WTC11 (cell line): ENCODE measurements at regions not wholly inside any gene's neighbourhood (a gene's known extent, or its start where the extent isn't known, plus 50 kb on each side); places are given as distances from the start of the nearest gene placed in this dataset.

Experiments
- ATAC-seq: fragments of 200-7000 bp; cut with Tn5 transposase; 2 replicates; pipeline ENCODE4 v1.10.0; 2021; ENCODE audit warnings: mild to moderate bottlenecking, moderate library complexity
- CTCF ChIA-PET: fragments of 300-600 bp; sonication (Branson Sonifier 250); formaldehyde crosslinking; loops from one replicate; lab custom pipeline; 2021; ENCODE audit warnings: antibody characterized with exemption; lab: Charles Lee
- POLR2A ChIA-PET: fragments of 350-600 bp; sonication (Branson Sonifier 250); formaldehyde crosslinking; loops from one replicate; lab custom pipeline; 2021; ENCODE audit warnings: antibody characterized with exemption; lab: Charles Lee
- DNase-seq: peaks from one replicate; pipeline ENCODE4 v3.0.0; 2021; ENCODE audit warnings: low spot score
- H3K27ac Mint-ChIP-seq: 2 replicates; pipeline ENCODE4 v1.8.0; 2021; ENCODE audit warnings: mixed read lengths
- H3K27me3 Mint-ChIP-seq: 2 replicates; pipeline ENCODE4 v1.8.0; 2021; ENCODE audit warnings: low read depth, mild to moderate bottlenecking, moderate library complexity, mixed read lengths
- H3K36me3 Mint-ChIP-seq: 2 replicates; pipeline ENCODE4 v1.8.0; 2021; ENCODE audit warnings: mixed read lengths
- H3K4me1 Mint-ChIP-seq: 2 replicates; pipeline ENCODE4 v1.8.0; 2022; ENCODE audit warnings: mixed read lengths
- H3K4me3 Mint-ChIP-seq: 2 replicates; pipeline ENCODE4 v1.8.0; 2021; ENCODE audit warnings: mild to moderate bottlenecking, moderate library complexity, mixed read lengths
- H3K9me3 Mint-ChIP-seq: 2 replicates; pipeline ENCODE4 v1.8.0; 2021; ENCODE audit warnings: mixed read lengths
- ARID4B ChIP-seq: sonication (generic); formaldehyde crosslinking; IDR thresholded peaks from 2 replicates; pipeline ENCODE4 v1.8.0; 2023; ENCODE audit warnings: missing genetic modification reagents, mild to moderate bottlenecking, borderline replicate concordance
- ATF2 ChIP-seq: sonication (generic); formaldehyde crosslinking; IDR thresholded peaks from 2 replicates; pipeline ENCODE4 v1.8.1; 2022; ENCODE audit warnings: low read depth, missing genetic modification reagents, borderline replicate concordance
- ETV6 ChIP-seq: sonication (generic); formaldehyde crosslinking; IDR thresholded peaks from 2 replicates; pipeline ENCODE4 v1.8.1; 2022; ENCODE audit warnings: mild to moderate bottlenecking, missing genetic modification reagents
- FOXK1 ChIP-seq: sonication (generic); formaldehyde crosslinking; IDR thresholded peaks from 2 replicates; pipeline ENCODE4 v1.8.0; 2022; ENCODE audit warnings: mild to moderate bottlenecking, moderate library complexity, missing genetic modification reagents
- GRHL2 ChIP-seq: fragments of 250-450 bp; sonication (Bioruptor Pico); IDR thresholded peaks from 2 replicates; pipeline ENCODE4 v1.8.0; 2022; ENCODE audit warnings: mild to moderate bottlenecking, moderate library complexity; ENCODE audit not compliant: insufficient replicate concordance, severe bottlenecking
- HMGA2 ChIP-seq: fragments of 250-450 bp; sonication (Bioruptor Pico); IDR thresholded peaks from 2 replicates; pipeline ENCODE4 v1.4.0; 2021; ENCODE audit warnings: mild to moderate bottlenecking, moderate library complexity
- IRF1 ChIP-seq: sonication (generic); formaldehyde crosslinking; IDR thresholded peaks from 2 replicates; pipeline ENCODE4 v1.8.0; 2023; ENCODE audit warnings: missing genetic modification reagents
- PRDM15 ChIP-seq: sonication (generic); formaldehyde crosslinking; IDR thresholded peaks from 2 replicates; pipeline ENCODE4 v1.8.0; 2022; ENCODE audit warnings: missing genetic modification reagents
- RORB ChIP-seq: fragments of 250-450 bp; sonication (Bioruptor Pico); IDR thresholded peaks from 2 replicates; pipeline ENCODE4 v1.9.0; 2021; ENCODE audit warnings: mild to moderate bottlenecking
- USF1 ChIP-seq: sonication (generic); formaldehyde crosslinking; IDR thresholded peaks from 2 replicates; pipeline ENCODE4 v1.8.0; 2022; ENCODE audit warnings: mild to moderate bottlenecking, missing genetic modification reagents
- USF2 ChIP-seq: sonication (generic); formaldehyde crosslinking; IDR thresholded peaks from 2 replicates; pipeline ENCODE4 v1.8.1; 2023; ENCODE audit warnings: mild to moderate bottlenecking, missing genetic modification reagents, moderate library complexity
- ZBTB21 ChIP-seq: sonication (generic); formaldehyde crosslinking; IDR thresholded peaks from 2 replicates; pipeline ENCODE4 v1.8.1; 2023; ENCODE audit warnings: mild to moderate bottlenecking, missing genetic modification reagents, borderline replicate concordance
- ZBTB43 ChIP-seq: sonication (generic); formaldehyde crosslinking; IDR thresholded peaks from 2 replicates; pipeline ENCODE4 v1.8.1; 2023; ENCODE audit warnings: mild to moderate bottlenecking, missing genetic modification reagents
- ZNF423 ChIP-seq: fragments of 250-450 bp; sonication (Bioruptor Pico); IDR thresholded peaks from 2 replicates; pipeline ENCODE4 v2.1.2; 2022; ENCODE audit warnings: mild to moderate bottlenecking, moderate library complexity
- ZNF512 ChIP-seq: sonication (generic); formaldehyde crosslinking; IDR thresholded peaks from 2 replicates; pipeline ENCODE4 v1.8.1; 2022; ENCODE audit warnings: missing genetic modification reagents, borderline replicate concordance
- ZSCAN18 ChIP-seq: fragments of 250-450 bp; sonication (Bioruptor Pico); IDR thresholded peaks from 2 replicates; pipeline ENCODE4 v2.1.2; 2022; ENCODE audit warnings: mild to moderate bottlenecking, moderate library complexity

- no peak for TF ChIP-seq ZBTB43 (CRISPR knock-in tag)
- no peak for TF ChIP-seq ZSCAN18 (CRISPR knock-in tag)
- no peak for TF ChIP-seq USF1 (CRISPR knock-in tag)
- no peak for TF ChIP-seq ATF2 (CRISPR knock-in tag)
- TF ChIP-seq HMGA2 (CRISPR knock-in tag) = no peak
- TF ChIP-seq RORB (CRISPR knock-in tag) = no peak
- TF ChIP-seq ZNF512 (CRISPR knock-in tag) = no peak
- TF ChIP-seq FOXK1 = no peak
- no peak for TF ChIP-seq ZNF423 (CRISPR knock-in tag)
- no peak for TF ChIP-seq GRHL2
- TF ChIP-seq IRF1 = no peak
- no peak for TF ChIP-seq ARID4B (CRISPR knock-in tag)
- POLR2A ChIA-PET = no interaction called here
These were observed 307.3 kb upstream of the CHAC2 start for GRCh38 chr2:53460347-53460746.

GRCh38 chr2:53455094-53455493 is 312.5 kb upstream of the CHAC2 start:
- no peak for DNase-seq
- H3K9me3 Mint-ChIP-seq = peaks cover 51% of the 10 kb centered on the region
- H3K36me3 Mint-ChIP-seq = peaks cover 6% of the 10 kb centered on the region; the same call in 1 of the 2 replicates
- ChIA-PET POLR2A (no interaction called here), CTCF (no interaction called here)
- H3K27ac Mint-ChIP-seq = no peak overlapping the region
- H3K4me3 Mint-ChIP-seq = no peak overlapping the region
- ATAC-seq = peak; percentile 43
- no peak for TF ChIP-seq ETV6 (CRISPR knock-in tag)
- no peak for TF ChIP-seq ZBTB21 (CRISPR knock-in tag)
- TF ChIP-seq PRDM15 (CRISPR knock-in tag) = no peak
- no peak for TF ChIP-seq USF2 (CRISPR knock-in tag)
- H3K4me1 Mint-ChIP-seq = peaks cover 38% of the 10 kb centered on the region
- H3K27me3 Mint-ChIP-seq = no peaks in the 10 kb centered on the region

More at GRCh38 chr2:53460347-53460746, 307.3 kb upstream of the CHAC2 start:
- H3K4me1 Mint-ChIP-seq = peaks cover 10% of the 10 kb centered on the region
- CTCF ChIA-PET = no interaction called here
- no peak overlapping the region for H3K27ac Mint-ChIP-seq
- no peaks in the 10 kb centered on the region for H3K27me3 Mint-ChIP-seq
- H3K4me3 Mint-ChIP-seq = no peak overlapping the region
- DNase-seq (no peak), ATAC-seq (no peak)
- H3K36me3 Mint-ChIP-seq = peaks cover 4% of the 10 kb centered on the region; the same call in 1 of the 2 replicates
- peaks cover 31% of the 10 kb centered on the region for H3K9me3 Mint-ChIP-seq
